Ectodermal cell (in vitro differentiated cells): ENCODE measurements at regions not wholly inside any gene's neighbourhood (a gene's known extent, or its start where the extent isn't known, plus 50 kb on each side); places are given as distances from the start of the nearest gene placed in this dataset.

Experiments
- H3K27ac ChIP-seq: 2 replicates; pipeline ENCODE4 v1.7.0; 2013; ENCODE audit warnings: mild to moderate bottlenecking, low read depth, low read length; ENCODE audit not compliant: insufficient read depth, poor library complexity, severe bottlenecking
- H3K27me3 ChIP-seq: 2 replicates; pipeline ENCODE4 v1.7.0; 2013; ENCODE audit warnings: mild to moderate bottlenecking, low read length; ENCODE audit not compliant: insufficient read depth, control insufficient read depth, poor library complexity, severe bottlenecking
- H3K36me3 ChIP-seq: one replicate; pipeline ENCODE4 v1.7.0; 2013; ENCODE audit warnings: low read length; ENCODE audit not compliant: control insufficient read depth, insufficient read depth
- H3K4me1 ChIP-seq: one replicate; pipeline ENCODE4 v1.7.0; 2013; ENCODE audit warnings: low read length; ENCODE audit not compliant: control insufficient read depth, insufficient read depth
- H3K4me3 ChIP-seq: 2 replicates; pipeline ENCODE4 v1.7.0; 2013; ENCODE audit warnings: low read depth, low read length, control low read depth; ENCODE audit not compliant: insufficient read depth
- H3K9me3 ChIP-seq: 2 replicates; pipeline ENCODE4 v1.7.0; 2013; ENCODE audit warnings: mild to moderate bottlenecking, low read length, moderate library complexity; ENCODE audit not compliant: control insufficient read depth
- WGBS, 2 experiments: methylation state at CpG; one replicate each; pipeline ENCODE4 v1.1.7; 2013; ENCODE audit warnings: missing lambda C conversion rate in 2 of 2; 5-methylcytosine and 5-hydroxymethylcytosine counted together

DNA sequence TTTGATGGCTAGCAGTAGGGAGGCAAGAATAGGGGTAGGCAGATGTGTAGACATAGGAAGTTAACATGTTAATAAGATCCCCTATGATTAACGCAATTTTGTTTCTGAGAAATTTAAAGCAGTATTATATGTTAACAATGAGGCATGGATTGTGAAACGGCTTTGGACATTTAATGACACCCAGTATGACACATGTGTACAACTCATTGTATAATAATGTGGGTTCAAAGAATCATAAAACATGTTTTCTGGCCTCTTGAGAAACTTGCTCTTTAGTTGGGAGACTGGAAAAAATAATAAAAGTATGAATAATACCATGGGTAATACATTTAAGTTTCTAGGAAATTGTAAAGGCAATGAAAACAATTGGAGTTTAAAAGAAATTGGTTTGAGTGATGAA is 332.1 kb upstream of the CDH20 start:
- Histone ChIP-seq H3K36me3 (no peaks in the 10 kb centered on the region), H3K9me3 (no peaks in the 10 kb centered on the region), H3K27ac (no peak overlapping the region), H3K27me3 (no peaks in the 10 kb centered on the region), H3K4me1 (no peaks in the 10 kb centered on the region), H3K4me3 (no peak overlapping the region)
- 91% methylated on average over 1 to 2 of the region's 2 CpGs for WGBS, 2 experiments

GRCh38 chr18:61006687-61007224 is 326.5 kb upstream of the CDH20 start:
- Histone ChIP-seq H3K36me3 (no peaks in the 10 kb centered on the region), H3K4me1 (no peaks in the 10 kb centered on the region), H3K9me3 (no peaks in the 10 kb centered on the region), H3K4me3 (no peak overlapping the region), H3K27ac (no peak overlapping the region), H3K27me3 (no peaks in the 10 kb centered on the region)
- 95 to 97% methylated on average over 4 of the region's 4 CpGs for whole genome bisulfite sequencing, 2 experiments

GRCh38 chr18:61019338-61020301 is 313.6 kb upstream of the CDH20 start:
- Histone ChIP-seq H3K36me3 (no peaks in the 10 kb centered on the region), H3K4me3 (no peak overlapping the region), H3K27me3 (no peaks in the 10 kb centered on the region), H3K9me3 (no peaks in the 10 kb centered on the region), H3K27ac (no peak overlapping the region), H3K4me1 (no peaks in the 10 kb centered on the region)
- WGBS, 2 experiments: 95 to 98% methylated on average over 2 to 3 of the region's 3 CpGs

DNA sequence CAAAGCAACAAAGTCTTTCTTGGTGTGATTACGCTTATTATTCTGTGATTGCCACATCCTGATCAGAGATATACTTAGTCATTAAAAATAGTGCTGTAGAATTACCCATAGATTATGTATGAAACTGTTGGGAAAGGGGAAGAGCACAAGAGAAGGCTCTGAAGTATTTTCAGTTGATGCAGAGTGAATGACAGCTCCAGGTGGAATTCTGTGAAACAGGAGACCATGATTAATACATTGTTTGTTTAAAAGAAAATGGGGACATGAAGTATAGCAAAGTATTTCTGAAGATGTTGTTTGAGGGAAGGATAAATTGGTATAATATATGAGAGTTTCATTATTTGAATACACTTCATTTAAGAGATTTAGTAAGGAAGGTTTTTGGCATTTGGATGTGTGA is 307.6 kb upstream of the CDH20 start:
- Histone ChIP-seq H3K4me1 (no peaks in the 10 kb centered on the region), H3K4me3 (no peak overlapping the region), H3K36me3 (no peaks in the 10 kb centered on the region), H3K27ac (no peak overlapping the region), H3K9me3 (no peaks in the 10 kb centered on the region), H3K27me3 (no peaks in the 10 kb centered on the region)
- WGBS, 2 experiments: 100% methylated on average over 1 of the region's 1 CpG; no CpG with 5 or more reads in 1 of the 2 experiments

DNA sequence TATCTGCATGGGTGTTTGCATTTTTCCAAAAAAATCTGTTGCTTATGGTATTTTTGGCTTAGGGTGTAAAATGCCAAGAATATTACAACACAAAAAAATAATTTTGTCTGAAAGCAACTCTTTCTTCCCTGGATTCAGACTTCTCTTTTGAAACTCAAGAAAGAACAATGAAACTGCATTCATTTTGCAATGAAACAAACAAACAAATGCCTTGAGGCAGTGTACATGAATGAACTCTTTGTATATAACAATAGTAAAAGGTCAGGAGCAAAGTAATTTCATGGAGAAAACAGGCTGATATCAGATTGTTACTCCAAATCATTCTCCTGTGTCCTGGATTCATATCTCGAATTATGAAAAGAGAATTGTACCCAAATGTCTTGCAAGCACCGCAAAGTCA is 301.6 kb upstream of the CDH20 start:
- no peak overlapping the region for H3K4me3 ChIP-seq
- no peaks in the 10 kb centered on the region for H3K36me3 ChIP-seq
- no peaks in the 10 kb centered on the region for H3K9me3 ChIP-seq
- 92 to 98% methylated on average over 2 of the region's 2 CpGs for WGBS, 2 experiments
- H3K4me1 ChIP-seq: no peaks in the 10 kb centered on the region
- no peak overlapping the region for H3K27ac ChIP-seq
- H3K27me3 ChIP-seq: no peaks in the 10 kb centered on the region

DNA sequence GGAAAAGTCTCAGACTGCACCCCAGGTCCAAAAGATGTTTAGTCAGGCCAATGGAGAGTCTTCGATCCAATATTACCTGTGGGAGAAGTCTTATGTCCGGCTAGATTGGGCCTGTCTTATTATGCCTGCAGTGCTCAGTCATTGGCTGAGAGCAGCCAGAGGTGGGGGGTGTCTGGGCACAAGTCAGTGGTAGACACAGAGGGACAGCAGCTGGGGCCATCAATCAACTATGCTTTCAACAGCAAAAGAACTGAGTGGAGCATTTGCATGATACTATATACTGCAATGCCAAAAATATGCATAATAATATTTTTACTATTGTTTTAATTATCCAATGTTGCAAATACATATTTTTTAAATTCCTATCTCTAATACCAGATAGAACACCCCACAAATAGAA is 298.6 kb upstream of the CDH20 start:
- no peaks in the 10 kb centered on the region for H3K4me1 ChIP-seq
- H3K36me3 ChIP-seq: no peaks in the 10 kb centered on the region
- H3K9me3 ChIP-seq: no peaks in the 10 kb centered on the region
- WGBS, 2 experiments: 94 to 95% methylated on average over 2 of the region's 2 CpGs
- no peak overlapping the region for H3K4me3 ChIP-seq
- no peaks in the 10 kb centered on the region for H3K27me3 ChIP-seq
- H3K27ac ChIP-seq: no peak overlapping the region

DNA sequence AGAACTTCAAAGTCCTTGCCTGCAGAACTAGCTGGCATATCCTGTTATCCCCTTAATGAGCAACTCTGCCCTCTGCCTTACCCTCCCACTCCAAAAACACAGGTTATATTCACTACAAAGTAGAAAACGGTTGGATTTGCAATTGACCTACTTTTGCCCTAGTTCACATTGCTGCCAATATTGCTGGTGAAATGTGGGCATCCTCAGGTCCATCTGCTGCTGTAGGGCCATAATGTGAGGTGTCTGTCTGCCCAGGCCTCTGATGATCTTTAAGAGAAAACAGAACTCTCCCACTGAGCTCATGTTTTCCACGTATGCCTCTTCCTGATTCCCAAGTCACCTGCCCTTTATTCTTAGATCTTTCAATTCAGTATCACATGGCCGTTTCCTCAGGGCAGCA is 294.0 kb upstream of the CDH20 start:
- Histone ChIP-seq H3K27me3 (no peaks in the 10 kb centered on the region), H3K4me1 (no peaks in the 10 kb centered on the region), H3K9me3 (no peaks in the 10 kb centered on the region), H3K36me3 (no peaks in the 10 kb centered on the region), H3K27ac (no peak overlapping the region), H3K4me3 (no peak overlapping the region)
- WGBS, 2 experiments: 69 to 78% methylated on average over 2 to 3 of the region's 3 CpGs

- H3K9me3 ChIP-seq: no peaks in the 10 kb centered on the region
- WGBS, 2 experiments: 87 to 91% methylated on average over 5 of the region's 5 CpGs
- no peak overlapping the region for H3K4me3 ChIP-seq
- H3K36me3 ChIP-seq: no peaks in the 10 kb centered on the region
- H3K27ac ChIP-seq: no peak overlapping the region
- H3K27me3 ChIP-seq: no peaks in the 10 kb centered on the region
- H3K4me1 ChIP-seq: no peaks in the 10 kb centered on the region
These were observed 285.4 kb upstream of the CDH20 start for GRCh38 chr18:61047794-61048193.

DNA sequence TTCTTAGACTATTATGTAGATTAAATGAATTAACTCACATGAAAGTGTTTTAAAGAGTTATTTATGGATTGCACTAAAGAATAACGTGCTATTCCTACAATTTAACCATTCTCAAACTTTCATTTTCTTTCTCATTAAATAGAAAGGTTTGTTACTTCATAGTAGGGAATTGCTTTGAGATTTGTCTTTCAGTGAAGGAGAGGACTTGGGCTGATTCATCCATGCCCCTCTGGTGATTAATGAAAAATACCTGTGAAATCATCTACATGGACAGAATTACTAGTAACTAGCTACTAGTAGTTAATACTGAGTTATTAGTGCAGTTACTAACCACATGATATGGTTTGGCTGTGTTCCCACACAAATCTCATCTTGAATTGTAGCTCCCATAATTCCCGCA is 275.8 kb upstream of the CDH20 start:
- Histone ChIP-seq H3K4me3 (no peak overlapping the region), H3K27me3 (no peaks in the 10 kb centered on the region), H3K4me1 (no peaks in the 10 kb centered on the region), H3K36me3 (no peaks in the 10 kb centered on the region), H3K27ac (no peak overlapping the region), H3K9me3 (no peaks in the 10 kb centered on the region)
- WGBS, 2 experiments: 88 to 100% methylated on average over 1 of the region's 2 CpGs

DNA sequence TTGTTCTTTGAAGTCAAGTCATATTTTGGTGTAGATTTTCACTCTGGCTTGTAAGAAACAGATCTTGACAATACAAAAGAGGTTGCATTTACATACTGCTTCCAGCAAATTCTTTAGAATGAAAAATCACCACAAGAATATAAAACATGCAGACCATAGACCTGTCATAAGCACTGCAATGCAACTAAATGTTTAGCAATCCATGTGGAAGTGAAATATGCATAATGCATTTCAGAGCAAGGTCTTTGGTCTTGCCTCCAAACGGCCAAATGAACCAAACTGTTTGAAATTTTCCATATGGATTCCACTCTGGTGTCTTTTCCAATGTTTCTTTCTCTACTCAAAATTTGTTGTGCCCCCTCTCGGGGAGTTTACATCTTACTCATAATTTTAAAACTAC is 271.0 kb upstream of the CDH20 start:
- H3K9me3 ChIP-seq: no peaks in the 10 kb centered on the region
- H3K36me3 ChIP-seq: no peaks in the 10 kb centered on the region
- 82 to 92% methylated on average over 2 of the region's 2 CpGs for WGBS, 2 experiments
- H3K4me1 ChIP-seq: no peaks in the 10 kb centered on the region
- no peak overlapping the region for H3K27ac ChIP-seq
- no peaks in the 10 kb centered on the region for H3K27me3 ChIP-seq
- H3K4me3 ChIP-seq: no peak overlapping the region
